Chondrocyte (in vitro differentiated cells): ENCODE measurements at regions not wholly inside any gene's neighbourhood (a gene's known extent, or its start where the extent isn't known, plus 50 kb on each side); places are given as distances from the start of the nearest gene placed in this dataset.

Experiments used
- DNase-seq: peaks from one replicate; pipeline ENCODE4 v3.0.0; 2021; ENCODE audit warnings: mixed read lengths, low spot score
- H3K27ac Mint-ChIP-seq: one replicate; pipeline ENCODE4 v1.8.0; 2021; ENCODE audit warnings: mild to moderate bottlenecking, moderate library complexity, mixed read lengths; ENCODE audit not compliant: unreplicated experiment
- H3K27me3 Mint-ChIP-seq: 2 replicates; pipeline ENCODE4 v1.8.0; 2021; ENCODE audit warnings: low read depth, mixed read lengths
- H3K36me3 Mint-ChIP-seq: 2 replicates; pipeline ENCODE4 v1.8.0; 2021; ENCODE audit warnings: low read depth, mixed read lengths
- H3K4me1 Mint-ChIP-seq: 2 replicates; pipeline ENCODE4 v1.8.0; 2021; ENCODE audit warnings: low read depth, mild to moderate bottlenecking, mixed read lengths
- H3K4me3 Mint-ChIP-seq: one replicate; pipeline ENCODE4 v1.8.0; 2021; ENCODE audit warnings: mild to moderate bottlenecking, moderate library complexity, mixed read lengths; ENCODE audit not compliant: unreplicated experiment
- H3K9me3 Mint-ChIP-seq: 2 replicates; pipeline ENCODE4 v1.8.0; 2021; ENCODE audit warnings: low read depth, mixed read lengths
- TF ChIP-seq, protein P1 (sequence below): fragments of 200-600 bp; sonication (generic); IDR thresholded peaks from 2 replicates; pipeline ENCODE4 v1.5.0; 2021; ENCODE audit warnings: antibody characterized with exemption, mild to moderate bottlenecking, moderate library complexity

DNA sequence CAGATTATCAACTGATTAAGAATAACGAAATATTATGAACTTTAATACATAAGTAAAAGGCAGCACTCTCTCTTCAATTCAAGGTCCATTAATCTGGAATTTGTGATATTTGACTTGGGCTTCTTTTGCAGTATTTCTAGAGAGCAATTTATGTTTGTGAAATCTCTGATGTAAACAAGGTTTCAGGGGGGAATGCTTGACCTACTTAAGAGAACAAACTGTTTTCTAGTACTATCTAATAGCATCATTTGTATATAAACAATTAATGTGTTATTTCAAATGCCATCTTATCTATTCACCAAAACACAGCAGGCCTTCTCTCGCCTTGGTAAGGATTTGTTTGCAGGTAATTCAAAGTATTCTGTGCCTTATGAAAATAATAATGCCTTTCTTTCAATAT lies 103.6 kb upstream of the FST start:
- H3K27me3 Mint-ChIP-seq = no peaks in the 10 kb centered on the region
- no peak for DNase-seq
- H3K4me1 Mint-ChIP-seq = peaks cover 11% of the 10 kb centered on the region
- H3K27ac Mint-ChIP-seq = no peak overlapping the region
- no peak overlapping the region for H3K4me3 Mint-ChIP-seq
- H3K9me3 Mint-ChIP-seq = peaks cover 3% of the 10 kb centered on the region
- H3K36me3 Mint-ChIP-seq = no peaks in the 10 kb centered on the region
- TF ChIP-seq, protein P1, sequence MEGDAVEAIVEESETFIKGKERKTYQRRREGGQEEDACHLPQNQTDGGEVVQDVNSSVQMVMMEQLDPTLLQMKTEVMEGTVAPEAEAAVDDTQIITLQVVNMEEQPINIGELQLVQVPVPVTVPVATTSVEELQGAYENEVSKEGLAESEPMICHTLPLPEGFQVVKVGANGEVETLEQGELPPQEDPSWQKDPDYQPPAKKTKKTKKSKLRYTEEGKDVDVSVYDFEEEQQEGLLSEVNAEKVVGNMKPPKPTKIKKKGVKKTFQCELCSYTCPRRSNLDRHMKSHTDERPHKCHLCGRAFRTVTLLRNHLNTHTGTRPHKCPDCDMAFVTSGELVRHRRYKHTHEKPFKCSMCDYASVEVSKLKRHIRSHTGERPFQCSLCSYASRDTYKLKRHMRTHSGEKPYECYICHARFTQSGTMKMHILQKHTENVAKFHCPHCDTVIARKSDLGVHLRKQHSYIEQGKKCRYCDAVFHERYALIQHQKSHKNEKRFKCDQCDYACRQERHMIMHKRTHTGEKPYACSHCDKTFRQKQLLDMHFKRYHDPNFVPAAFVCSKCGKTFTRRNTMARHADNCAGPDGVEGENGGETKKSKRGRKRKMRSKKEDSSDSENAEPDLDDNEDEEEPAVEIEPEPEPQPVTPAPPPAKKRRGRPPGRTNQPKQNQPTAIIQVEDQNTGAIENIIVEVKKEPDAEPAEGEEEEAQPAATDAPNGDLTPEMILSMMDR = no peak

DNA sequence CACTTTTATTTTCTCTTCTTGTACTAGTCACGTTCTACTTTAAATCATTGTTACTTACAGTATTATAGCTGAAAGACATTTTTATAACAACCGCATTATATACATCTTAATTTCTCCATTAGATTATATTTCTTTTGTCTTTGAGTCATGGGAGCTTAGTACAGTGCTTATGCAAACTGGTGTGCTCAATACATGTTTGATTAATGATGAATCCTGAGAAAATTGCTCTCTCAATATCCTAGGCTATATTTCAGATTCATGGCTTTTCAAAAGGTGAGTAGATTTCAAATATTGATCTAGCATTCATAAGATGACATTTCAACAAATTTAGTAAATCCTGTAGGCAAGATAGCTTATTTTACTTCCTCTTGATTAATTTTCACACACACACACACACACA lies 102.2 kb upstream of the FST start:
- Mint-ChIP-seq H3K9me3 (peaks cover 3% of the 10 kb centered on the region), H3K27me3 (no peaks in the 10 kb centered on the region), H3K4me3 (no peak overlapping the region), H3K27ac (no peak overlapping the region), H3K36me3 (no peaks in the 10 kb centered on the region), H3K4me1 (peaks cover 11% of the 10 kb centered on the region)
- TF ChIP-seq, protein P1 = no peak
- no peak for DNase-seq

DNA sequence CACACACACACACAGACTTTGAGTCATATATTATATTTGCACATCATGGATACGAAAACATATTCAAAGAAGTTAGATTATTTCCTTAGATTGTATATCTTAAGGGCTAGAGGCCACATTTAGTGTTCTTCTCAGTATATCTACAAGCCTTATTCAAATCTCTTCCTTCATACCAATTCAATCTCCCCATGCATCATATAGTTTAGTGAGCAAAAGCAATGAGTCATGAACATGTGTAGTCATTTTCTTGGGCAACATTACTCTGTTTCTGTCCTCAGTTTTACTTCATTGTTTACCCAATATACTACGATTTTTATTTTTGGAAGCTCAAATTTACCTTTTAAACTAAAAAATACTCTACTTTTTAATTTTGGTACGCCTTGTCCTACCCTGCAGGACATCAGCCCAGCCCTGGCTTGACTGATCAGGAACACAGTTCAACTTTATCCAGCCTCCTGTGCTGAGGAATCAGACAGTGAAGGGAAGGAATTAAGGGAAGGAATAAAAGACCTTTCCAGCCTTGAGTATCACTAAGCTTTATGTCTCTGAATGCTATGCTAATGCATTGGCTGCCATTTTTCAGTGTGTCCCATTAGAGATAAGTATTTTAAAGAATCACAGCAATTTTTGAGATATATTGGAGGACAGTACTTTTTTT lies 101.7 kb upstream of the FST start:
- Mint-ChIP-seq H3K36me3 (no peaks in the 10 kb centered on the region), H3K27ac (peak overlapping the region; percentile 14), H3K4me1 (peaks cover 11% of the 10 kb centered on the region), H3K4me3 (no peak overlapping the region), H3K9me3 (peaks cover 3% of the 10 kb centered on the region), H3K27me3 (no peaks in the 10 kb centered on the region)
- DNase-seq = no peak
- TF ChIP-seq, protein P1 = no peak

DNA sequence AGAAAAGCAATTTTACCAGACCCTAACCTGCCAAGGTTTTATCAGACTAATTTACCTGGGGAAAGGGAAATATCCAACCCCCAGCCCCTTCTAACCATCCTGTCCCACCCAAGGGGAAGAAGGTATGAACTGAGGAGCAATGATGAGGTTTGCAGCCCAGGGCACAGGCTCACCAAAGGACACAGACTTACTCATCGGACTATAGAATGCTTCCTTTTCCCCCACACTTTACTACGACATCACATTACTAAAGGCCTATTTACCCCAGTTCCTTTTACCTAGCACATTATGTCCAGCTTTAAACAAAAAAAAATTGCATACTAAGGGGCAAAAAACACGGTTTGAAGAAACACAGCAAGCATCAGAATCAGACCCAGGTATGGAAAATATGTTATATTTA lies 94.1 kb upstream of the FST start:
- Mint-ChIP-seq H3K4me1 (peaks cover 8% of the 10 kb centered on the region), H3K36me3 (peaks cover 10% of the 10 kb centered on the region), H3K27me3 (no peaks in the 10 kb centered on the region), H3K9me3 (peaks cover 33% of the 10 kb centered on the region), H3K4me3 (no peak overlapping the region), H3K27ac (no peak overlapping the region)
- DNase-seq = no peak
- TF ChIP-seq, protein P1 = no peak

DNA sequence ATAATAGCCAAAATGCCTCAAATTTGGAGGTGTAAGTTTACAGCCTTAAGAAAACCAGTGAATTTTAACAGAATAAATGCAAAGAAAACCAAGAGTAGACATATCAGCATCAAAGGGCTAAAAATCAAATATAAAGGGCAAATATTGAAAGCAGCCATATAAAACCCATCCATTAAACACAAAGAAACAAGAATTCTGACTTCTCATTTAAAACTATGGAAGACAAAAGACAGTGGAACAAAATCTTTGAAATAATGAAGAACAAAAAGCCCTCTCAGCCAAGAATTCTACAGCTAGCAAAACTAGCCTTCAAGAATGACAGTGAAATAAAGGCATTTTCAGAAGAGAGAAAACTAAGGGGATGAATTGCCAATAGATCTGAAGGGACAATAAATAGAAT lies 91.3 kb upstream of the FST start:
- Mint-ChIP-seq H3K27me3 (no peaks in the 10 kb centered on the region), H3K4me3 (no peak overlapping the region), H3K4me1 (peaks cover 10% of the 10 kb centered on the region), H3K36me3 (peaks cover 10% of the 10 kb centered on the region), H3K27ac (no peak overlapping the region), H3K9me3 (peaks cover 35% of the 10 kb centered on the region)
- DNase-seq = no peak
- TF ChIP-seq, protein P1 = no peak
